HEK293T (cell line): ENCODE measurements at regions not wholly inside any gene's neighbourhood (a gene's known extent, or its start where the extent isn't known, plus 50 kb on each side); places are given as distances from the start of the nearest gene placed in this dataset.

Source experiments
- ARNT ChIP-seq: fragments of 450-650 bp; IDR thresholded peaks from 2 replicates; pipeline ENCODE4 v1.6.1; 2017; ENCODE audit warnings: mild to moderate bottlenecking
- BHLHE40 ChIP-seq: fragments of 450-650 bp; IDR thresholded peaks from 2 replicates; pipeline ENCODE4 v1.6.1; 2016; ENCODE audit warnings: mild to moderate bottlenecking, moderate library complexity, borderline replicate concordance
- ELF4 ChIP-seq: fragments of 450-650 bp; IDR thresholded peaks from 2 replicates; pipeline ENCODE4 v1.6.1; 2017; ENCODE audit warnings: antibody characterized with exemption
- FOXA1 ChIP-seq: fragments of 450-650 bp; IDR thresholded peaks from 2 replicates; pipeline ENCODE4 v1.6.1; 2016; ENCODE audit warnings: mild to moderate bottlenecking
- L3MBTL2 ChIP-seq: fragments of 450-650 bp; conservative IDR thresholded peaks from 2 replicates; pipeline ENCODE4 v1.6.1; 2016; ENCODE audit warnings: mild to moderate bottlenecking
- NFRKB ChIP-seq: fragments of 450-650 bp; IDR thresholded peaks from 2 replicates; pipeline ENCODE4 v1.6.1; 2016; ENCODE audit warnings: mild to moderate bottlenecking, moderate library complexity
- SP1 ChIP-seq: fragments of 450-650 bp; IDR thresholded peaks from 2 replicates; pipeline ENCODE4 v1.6.1; 2017
- SUZ12 ChIP-seq: fragments of 450-650 bp; IDR thresholded peaks from 2 replicates; pipeline ENCODE4 v1.6.1; 2016; ENCODE audit warnings: mild to moderate bottlenecking
- TARDBP ChIP-seq: fragments of 450-650 bp; IDR thresholded peaks from 2 replicates; pipeline ENCODE4 v1.6.1; 2016

DNA sequence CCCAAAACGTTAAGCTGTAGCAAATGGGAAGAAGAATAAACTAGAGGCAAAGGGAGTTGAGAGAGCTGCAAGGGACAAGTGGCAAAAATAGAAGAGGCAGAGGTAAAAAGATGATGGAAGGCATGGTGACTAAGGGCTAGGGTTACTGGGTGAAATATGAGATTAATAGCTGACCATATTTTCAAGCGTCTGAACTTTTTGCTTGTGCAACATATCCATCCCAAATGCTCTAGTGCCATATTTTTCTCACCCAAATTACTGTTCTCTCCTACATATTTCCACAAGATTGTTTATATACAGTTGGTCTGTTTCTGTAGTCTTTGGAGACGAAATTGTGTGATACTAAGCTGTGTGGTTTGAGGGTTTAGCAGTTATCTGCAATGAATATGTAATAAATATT is 145.5 kb downstream of the GMNC start:
- TF ChIP-seq NFRKB (no peak), SUZ12 (no peak), BHLHE40 (no peak), FOXA1 (no peak), L3MBTL2 (no peak), ELF4 (no peak), ARNT (no peak), TARDBP (no peak), SP1 (no peak)
